IMR-90 (cell line): ENCODE measurements at regions not wholly inside any gene's neighbourhood (a gene's known extent, or its start where the extent isn't known, plus 50 kb on each side); places are given as distances from the start of the nearest gene placed in this dataset.

ENCODE experiments used
- ATAC-seq: fragments of 200-7000 bp; cut with Tn5 transposase; 2 replicates; pipeline ENCODE4 v1.9.1; 2020; ENCODE audit warnings: low read depth, mild to moderate bottlenecking, moderate library complexity
- BruUV-seq: library from RNA; stranded (reverse); fragments of 400-500 nt; replicated peaks from 2 replicates; lab custom pipeline; 2021; lab: Mats Ljungman, UMichigan
- CTCF ChIA-PET: fragments of 300-600 bp; formaldehyde crosslinking; extraction: SDS; loops from one replicate; lab custom pipeline; 2021; ENCODE audit warnings: antibody characterized with exemption; lab: Yijun Ruan, JAX
- POLR2A ChIA-PET: fragments of 300-600 bp; sonication (Branson Sonifier 250); formaldehyde crosslinking; loops from one replicate; lab custom pipeline; 2022; ENCODE audit warnings: antibody characterized with exemption; ENCODE audit not compliant: unreplicated experiment; lab: Charles Lee
- DNase-seq: peaks from one replicate; pipeline ENCODE4 v3.0.0; 2013
- H2AFZ ChIP-seq: replicated peaks from 2 replicates; pipeline ENCODE3; 2013; ENCODE audit warnings: low read length, mild to moderate bottlenecking; ENCODE audit not compliant: poor library complexity
- H2AK5ac ChIP-seq: 2 replicates; pipeline ENCODE4 v1.6.1; 2013; ENCODE audit warnings: low read depth, low read length, inconsistent platforms
- H2AK9ac ChIP-seq: replicated peaks from 2 replicates; pipeline ENCODE3; 2013; ENCODE audit warnings: mild to moderate bottlenecking, low read depth, low read length, moderate library complexity; ENCODE audit not compliant: poor library complexity
- H2BK120ac ChIP-seq: 2 replicates; pipeline ENCODE4 v1.6.1; 2013; ENCODE audit warnings: low read depth, low read length, inconsistent platforms
- H2BK15ac ChIP-seq: 3 replicates; pipeline ENCODE4 v1.6.1; 2013; ENCODE audit warnings: low read depth, low read length, inconsistent platforms
- H2BK20ac ChIP-seq: 2 replicates; pipeline ENCODE4 v1.6.1; 2013; ENCODE audit warnings: low read depth, mild to moderate bottlenecking, inconsistent platforms, low read length, moderate library complexity
- H2BK5ac ChIP-seq: 2 replicates; pipeline ENCODE4 v1.6.1; 2013; ENCODE audit warnings: mild to moderate bottlenecking, low read depth, low read length, inconsistent platforms; ENCODE audit not compliant: poor library complexity, severe bottlenecking
- H3K14ac ChIP-seq: replicated peaks from 2 replicates; pipeline ENCODE4 v1.6.1; 2013; ENCODE audit warnings: low read depth, low read length, inconsistent platforms
- H3K18ac ChIP-seq: 2 replicates; pipeline ENCODE4 v1.6.1; 2013; ENCODE audit warnings: low read depth, low read length, control low read depth
- H3K23ac ChIP-seq: 2 replicates; pipeline ENCODE4 v1.6.1; 2013; ENCODE audit warnings: low read depth, low read length, inconsistent platforms
- H3K27ac ChIP-seq: 2 replicates; pipeline ENCODE4 v1.5.1; 2013; ENCODE audit warnings: mild to moderate bottlenecking, control low read depth, low read length; ENCODE audit not compliant: insufficient read depth
- H3K27me3 ChIP-seq: 2 replicates; pipeline ENCODE4 v1.6.1; 2013; ENCODE audit warnings: low read length; ENCODE audit not compliant: control insufficient read depth, insufficient read depth
- H3K36me3 ChIP-seq: 2 replicates; pipeline ENCODE4 v1.6.1; 2013; ENCODE audit warnings: low read length, mixed read lengths; ENCODE audit not compliant: control insufficient read depth, insufficient read depth
- H3K4ac ChIP-seq: 2 replicates; pipeline ENCODE4 v1.6.1; 2013; ENCODE audit warnings: low read depth, low read length, inconsistent platforms
- H3K4me1 ChIP-seq: 2 replicates; pipeline ENCODE4 v1.6.1; 2013; ENCODE audit warnings: low read length, mixed read lengths; ENCODE audit not compliant: control insufficient read depth, insufficient read depth
- H3K4me2 ChIP-seq: 2 replicates; pipeline ENCODE4 v1.6.1; 2013; ENCODE audit warnings: low read depth, mild to moderate bottlenecking, control low read depth, low read length, moderate library complexity
- H3K4me3 ChIP-seq: 2 replicates; pipeline ENCODE4 v1.5.1; 2013; ENCODE audit warnings: low read depth, mild to moderate bottlenecking, control low read depth, low read length, moderate library complexity; ENCODE audit not compliant: insufficient read depth
- H3K56ac ChIP-seq: 2 replicates; pipeline ENCODE4 v1.6.1; 2013; ENCODE audit warnings: low read length, inconsistent platforms; ENCODE audit not compliant: insufficient read depth; ENCODE audit errors: extremely low read depth
- H3K79me1 ChIP-seq, 2 experiments: 2 replicates each; pipeline ENCODE4 v1.6.1; 2013; ENCODE audit warnings: low read length in 2 of 2, inconsistent platforms in 1 of 2, low read depth in 1 of 2
- H3K9ac ChIP-seq: 2 replicates; pipeline ENCODE4 v1.6.1; 2013; ENCODE audit warnings: low read depth, low read length, control low read depth
- H3K9me1 ChIP-seq: 2 replicates; pipeline ENCODE4 v1.6.1; 2013; ENCODE audit warnings: low read length, inconsistent platforms; ENCODE audit not compliant: insufficient read depth
- H3K9me3 ChIP-seq: 2 replicates; pipeline ENCODE4 v1.6.1; 2013; ENCODE audit warnings: low read length; ENCODE audit not compliant: control insufficient read depth, insufficient read depth
- H4K20me1 ChIP-seq: 2 replicates; pipeline ENCODE4 v1.6.1; 2013; ENCODE audit warnings: low read length, inconsistent platforms; ENCODE audit not compliant: insufficient read depth
- H4K5ac ChIP-seq: 2 replicates; pipeline ENCODE4 v1.6.1; 2013; ENCODE audit warnings: mild to moderate bottlenecking, low read depth, low read length, control low read depth
- H4K8ac ChIP-seq, 2 experiments: 2 replicates each; pipeline ENCODE4 v1.6.1; 2013; ENCODE audit warnings: low read depth in 2 of 2, low read length in 2 of 2, control low read depth in 1 of 2, inconsistent platforms in 1 of 2
- H4K91ac ChIP-seq: 2 replicates; pipeline ENCODE4 v1.6.1; 2013; ENCODE audit warnings: low read depth, low read length, inconsistent platforms; ENCODE audit not compliant: insufficient read depth
- CEBPB ChIP-seq: IDR thresholded peaks from 2 replicates; pipeline ENCODE4 v1.6.1; 2012; ENCODE audit warnings: low read depth, low read length, improper control_type of control experiment
- ELK1 ChIP-seq: fragments of 150-350 bp; IDR thresholded peaks from 2 replicates; pipeline ENCODE4 v1.6.1; 2016; ENCODE audit warnings: low read depth, mild to moderate bottlenecking, low read length, moderate library complexity, borderline replicate concordance
- MAFK ChIP-seq: IDR thresholded peaks from 2 replicates; pipeline ENCODE4 v1.6.1; 2012; ENCODE audit warnings: low read depth, low read length, improper control_type of control experiment
- MXI1 ChIP-seq: IDR thresholded peaks from 2 replicates; pipeline ENCODE4 v1.6.1; 2012; ENCODE audit warnings: low read depth, mild to moderate bottlenecking, low read length, moderate library complexity, borderline replicate concordance
- NFE2L2 ChIP-seq: fragments of 150-350 bp; IDR thresholded peaks from 2 replicates; pipeline ENCODE4 v1.6.1; 2016; ENCODE audit warnings: low read depth, mild to moderate bottlenecking, low read length
- POLR2A ChIP-seq: IDR thresholded peaks from 2 replicates; pipeline ENCODE4 v1.6.1; 2012; ENCODE audit warnings: mild to moderate bottlenecking, low read depth, low read length
- RAD21 ChIP-seq: IDR thresholded peaks from 2 replicates; pipeline ENCODE4 v1.6.1; 2012; ENCODE audit warnings: low read length, improper control_type of control experiment
- RCOR1 ChIP-seq: IDR thresholded peaks from 2 replicates; pipeline ENCODE4 v1.6.1; 2012; ENCODE audit warnings: mild to moderate bottlenecking, low read length, improper control_type of control experiment; ENCODE audit not compliant: insufficient replicate concordance
- RFX5 ChIP-seq: IDR thresholded peaks from 2 replicates; pipeline ENCODE4 v1.8.0; 2012; ENCODE audit warnings: low read depth, mild to moderate bottlenecking, low read length, moderate library complexity
- WGBS, 2 experiments: methylation state at CpG; one replicate each; pipeline versions ENCODE4 v1.1.5 to v1.1.7; 2013; ENCODE audit warnings: missing lambda C conversion rate in 2 of 2; ENCODE audit not compliant: insufficient read length in 1 of 2; ENCODE audit errors: extremely low coverage in 2 of 2; 5-methylcytosine and 5-hydroxymethylcytosine counted together
- dilution Hi-C: fragments of 300-500 bp; cut with HindIII; formaldehyde crosslinking; loops from one replicate; pipeline ENCODE4 v1.14.3; 2018; ENCODE audit warnings: low sequenced_read_pairs; ENCODE audit not compliant: unreplicated experiment
- in situ Hi-C: fragments of 300-500 bp; cut with MboI; formaldehyde crosslinking; loops from 3 replicates; pipeline ENCODE4 v1.14.3; 2019; ENCODE audit warnings: low sequenced_read_pairs, inconsistent platforms, mixed read lengths
- intact Hi-C: fragments of 100-400 bp; cut with micrococcal nuclease; formaldehyde crosslinking; loops from 2 replicates; pipeline ENCODE4 v1.10.0; 2022

GRCh38 chr6:14912706-14913105, 333.2 kb upstream of the JARID2 start:
- no peak for TF ChIP-seq MXI1
- TF ChIP-seq ELK1 = no peak
- no peak for TF ChIP-seq RAD21
- no peak for TF ChIP-seq CEBPB
- no peak for TF ChIP-seq MAFK
- no peak for TF ChIP-seq RCOR1
- TF ChIP-seq POLR2A = no peak
- TF ChIP-seq RFX5 = no peak
- no peak for TF ChIP-seq NFE2L2
- Histone ChIP-seq H3K4me1 (peaks cover 4% of the 10 kb centered on the region; the same call in 1 of the 2 replicates), H2BK20ac (no peak overlapping the region), H2BK120ac (no peak overlapping the region), H3K9me3 (no peaks in the 10 kb centered on the region), H3K4ac (no peak overlapping the region), H3K4me3 (no peak overlapping the region), H2AK5ac (no peak overlapping the region), H3K36me3 (no peaks in the 10 kb centered on the region), H3K18ac (no peak overlapping the region), H2BK15ac (no peak overlapping the region), H3K27me3 (no peaks in the 10 kb centered on the region), H3K4me2 (no peak overlapping the region), H2AFZ (no peak overlapping the region), H4K8ac (no peak overlapping the region), H3K23ac (no peak overlapping the region), H3K56ac (no peak overlapping the region), H3K27ac (no peak overlapping the region), H3K9ac (no peak overlapping the region), H3K9me1 (no peaks in the 10 kb centered on the region), H3K14ac (no peak overlapping the region), H4K91ac (no peak overlapping the region), H4K20me1 (no peaks in the 10 kb centered on the region), H4K5ac (no peak overlapping the region), H2AK9ac (no peak overlapping the region), H2BK5ac (no peak overlapping the region), H3K79me1 (no peaks in the 10 kb centered on the region)
- in situ Hi-C loops = no loop called here
- BruUV-seq = no TSS peak
- WGBS, 2 experiments = no CpG with 5 or more reads among the region's 2 CpGs
- ATAC-seq = no peak
- ChIA-PET POLR2A (no interaction called here), CTCF (no interaction called here)
- dilution Hi-C loops = no loop called here
- intact Hi-C loops = no loop called here
- no peak for DNase-seq
